ENCODE measurements at regions not wholly inside any gene's neighbourhood (a gene's known extent, or its start where the extent isn't known, plus 50 kb on each side); places are given as distances from the start of the nearest gene placed in this dataset.
"Not testable (repeated sequence)": the region's sequence is repeated elsewhere in the genome, so short reads cannot be mapped to it uniquely, and the experiment has no call there.

DNA sequence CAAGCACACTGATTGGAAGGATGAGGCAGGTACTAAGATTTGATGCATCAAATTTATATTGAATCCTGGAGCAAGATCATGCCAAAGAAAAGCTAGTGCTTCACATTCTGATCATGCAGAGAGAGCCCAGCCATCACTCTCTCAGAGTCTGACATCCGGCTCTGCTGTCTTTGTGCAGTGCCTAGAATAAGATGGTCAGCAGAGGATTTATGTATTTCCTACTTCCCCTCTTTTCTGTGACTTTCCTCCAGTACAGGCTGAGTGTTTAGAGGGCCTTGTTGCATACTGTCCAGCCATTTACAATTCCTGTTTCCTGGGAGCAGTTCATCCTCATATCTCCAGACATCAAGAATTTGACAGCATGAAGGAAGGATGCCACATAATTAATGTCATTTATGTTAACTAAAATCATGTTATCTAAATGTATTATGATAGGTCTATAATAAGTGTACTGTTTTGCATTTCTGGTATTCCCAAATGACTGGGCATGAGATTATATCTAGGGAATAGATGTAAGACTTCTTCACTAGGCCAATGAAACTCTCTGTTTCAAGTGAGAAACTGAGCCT, 167.6 kb downstream of the EPM2A start:
- intact Hi-C loops (cut with DNase I, micrococcal nuclease): no loop called here
- no peaks in the 10 kb centered on the region for H3K4me1 Mint-ChIP-seq (ENCODE audit: low read depth)
- H3K27ac Mint-ChIP-seq: no peak overlapping the region
- H3K36me3 Mint-ChIP-seq (ENCODE audit: low read depth): no peaks in the 10 kb centered on the region
- no peaks in the 10 kb centered on the region for H3K9me3 Mint-ChIP-seq
- no peak overlapping the region for H3K4me3 ChIP-seq (ENCODE audit: low read length)
- H3K4me1 ChIP-seq (ENCODE audit: insufficient read depth, low read length): no peaks in the 10 kb centered on the region
- ATAC-seq (ENCODE audit: poor library complexity) (no peak), DNase-seq (no peak)
- H3K27me3 Mint-ChIP-seq: no peaks in the 10 kb centered on the region
- no peaks in the 10 kb centered on the region for H3K27me3 ChIP-seq (ENCODE audit: control insufficient read depth in 1 of 2, insufficient read depth in 2 of 2, low read length in 2 of 2)
- H3K4me3 Mint-ChIP-seq: no peak overlapping the region
- H3K36me3 ChIP-seq (ENCODE audit: insufficient read depth, low read length): no peaks in the 10 kb centered on the region
- TF ChIP-seq, protein P1, sequence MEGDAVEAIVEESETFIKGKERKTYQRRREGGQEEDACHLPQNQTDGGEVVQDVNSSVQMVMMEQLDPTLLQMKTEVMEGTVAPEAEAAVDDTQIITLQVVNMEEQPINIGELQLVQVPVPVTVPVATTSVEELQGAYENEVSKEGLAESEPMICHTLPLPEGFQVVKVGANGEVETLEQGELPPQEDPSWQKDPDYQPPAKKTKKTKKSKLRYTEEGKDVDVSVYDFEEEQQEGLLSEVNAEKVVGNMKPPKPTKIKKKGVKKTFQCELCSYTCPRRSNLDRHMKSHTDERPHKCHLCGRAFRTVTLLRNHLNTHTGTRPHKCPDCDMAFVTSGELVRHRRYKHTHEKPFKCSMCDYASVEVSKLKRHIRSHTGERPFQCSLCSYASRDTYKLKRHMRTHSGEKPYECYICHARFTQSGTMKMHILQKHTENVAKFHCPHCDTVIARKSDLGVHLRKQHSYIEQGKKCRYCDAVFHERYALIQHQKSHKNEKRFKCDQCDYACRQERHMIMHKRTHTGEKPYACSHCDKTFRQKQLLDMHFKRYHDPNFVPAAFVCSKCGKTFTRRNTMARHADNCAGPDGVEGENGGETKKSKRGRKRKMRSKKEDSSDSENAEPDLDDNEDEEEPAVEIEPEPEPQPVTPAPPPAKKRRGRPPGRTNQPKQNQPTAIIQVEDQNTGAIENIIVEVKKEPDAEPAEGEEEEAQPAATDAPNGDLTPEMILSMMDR (IDR thresholded peaks at IDR 0.05): no peak
- ChIA-PET POLR2A (no interaction called here), CTCF (no interaction called here)
- no peak overlapping the region for H3K27ac ChIP-seq (ENCODE audit: low read depth in 1 of 2, low read length in 2 of 2)
- H3K9me3 ChIP-seq (ENCODE audit: control insufficient read depth in 1 of 2, insufficient read depth in 1 of 2, low read length in 2 of 2): no peaks in the 10 kb centered on the region

DNA sequence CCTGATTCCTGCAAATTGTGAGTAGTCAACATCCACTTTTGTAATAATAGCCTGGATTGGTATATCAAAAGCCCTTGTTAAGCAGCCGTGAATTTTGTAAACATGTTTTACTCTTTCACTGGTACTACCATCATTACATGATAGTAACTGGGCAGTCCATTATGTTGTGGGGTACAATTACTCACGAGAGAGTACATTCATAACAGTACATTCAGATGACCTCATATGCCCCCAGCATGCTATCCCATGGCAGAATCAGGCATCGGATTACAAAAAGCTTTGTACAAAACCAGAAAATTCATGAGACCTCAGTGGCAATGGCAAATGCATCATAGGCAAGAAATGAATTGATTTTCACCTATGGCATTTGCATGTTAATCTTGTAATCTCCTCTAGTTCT, 166.2 kb downstream of the EPM2A start:
- no peaks in the 10 kb centered on the region for H3K27me3 ChIP-seq (ENCODE audit: control insufficient read depth in 1 of 2, insufficient read depth in 2 of 2, low read length in 2 of 2)
- no peak overlapping the region for H3K27ac Mint-ChIP-seq
- no peak overlapping the region for H3K27ac ChIP-seq (ENCODE audit: low read depth in 1 of 2, low read length in 2 of 2)
- peaks cover 1% of the 10 kb centered on the region for H3K9me3 Mint-ChIP-seq
- ATAC-seq (ENCODE audit: poor library complexity) (no peak), DNase-seq (no peak)
- H3K36me3 ChIP-seq (ENCODE audit: insufficient read depth, low read length): no peaks in the 10 kb centered on the region
- no peak overlapping the region for H3K4me3 Mint-ChIP-seq
- POLR2A ChIA-PET: no interaction called here
- intact Hi-C loops (cut with DNase I, micrococcal nuclease): no loop called here
- H3K4me1 ChIP-seq (ENCODE audit: insufficient read depth, low read length): no peaks in the 10 kb centered on the region
- H3K9me3 ChIP-seq (ENCODE audit: control insufficient read depth in 1 of 2, insufficient read depth in 1 of 2, low read length in 2 of 2): no peaks in the 10 kb centered on the region
- no peaks in the 10 kb centered on the region for H3K4me1 Mint-ChIP-seq (ENCODE audit: low read depth)
- CTCF ChIA-PET: no interaction called here
- H3K27me3 Mint-ChIP-seq: no peaks in the 10 kb centered on the region
- H3K36me3 Mint-ChIP-seq (ENCODE audit: low read depth): no peaks in the 10 kb centered on the region
- H3K4me3 ChIP-seq (ENCODE audit: low read length): no peak overlapping the region
- TF ChIP-seq, protein P1 (IDR thresholded peaks at IDR 0.05): no peak

DNA sequence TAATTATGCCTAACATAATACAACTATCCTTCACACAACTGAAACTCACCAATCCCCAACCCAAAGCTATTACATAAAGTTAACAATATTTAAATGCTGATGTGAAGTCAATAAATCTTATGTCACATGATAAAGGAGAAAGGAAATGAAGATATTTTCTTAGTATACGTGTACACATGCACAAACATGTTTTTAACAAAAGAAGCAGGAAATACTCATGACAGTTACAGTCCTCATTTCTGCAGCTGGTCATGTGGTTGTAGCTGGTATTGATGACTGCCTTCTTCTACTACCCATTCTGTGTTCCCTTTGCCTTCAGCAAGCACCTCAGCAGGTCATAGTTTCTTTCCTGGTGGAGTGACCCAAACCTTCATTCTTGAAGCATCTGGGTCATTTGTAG, 165.0 kb downstream of the EPM2A start:
- H3K4me1 Mint-ChIP-seq (ENCODE audit: low read depth); H3K4me1 ChIP-seq (ENCODE audit: insufficient read depth, low read length); H3K36me3 ChIP-seq (ENCODE audit: insufficient read depth, low read length); POLR2A ChIA-PET; H3K27me3 ChIP-seq (ENCODE audit: control insufficient read depth in 1 of 2, insufficient read depth in 2 of 2, low read length in 2 of 2); H3K36me3 Mint-ChIP-seq (ENCODE audit: low read depth); ATAC-seq (ENCODE audit: poor library complexity); H3K9me3 ChIP-seq (ENCODE audit: control insufficient read depth in 1 of 2, insufficient read depth in 1 of 2, low read length in 2 of 2); DNase-seq; H3K9me3 Mint-ChIP-seq; CTCF ChIA-PET; H3K4me3 ChIP-seq (ENCODE audit: low read length); H3K27ac ChIP-seq (ENCODE audit: low read depth in 1 of 2, low read length in 2 of 2); H3K27ac Mint-ChIP-seq; H3K4me3 Mint-ChIP-seq; intact Hi-C loops (cut with DNase I, micrococcal nuclease); H3K27me3 Mint-ChIP-seq: not testable (repeated sequence)

DNA sequence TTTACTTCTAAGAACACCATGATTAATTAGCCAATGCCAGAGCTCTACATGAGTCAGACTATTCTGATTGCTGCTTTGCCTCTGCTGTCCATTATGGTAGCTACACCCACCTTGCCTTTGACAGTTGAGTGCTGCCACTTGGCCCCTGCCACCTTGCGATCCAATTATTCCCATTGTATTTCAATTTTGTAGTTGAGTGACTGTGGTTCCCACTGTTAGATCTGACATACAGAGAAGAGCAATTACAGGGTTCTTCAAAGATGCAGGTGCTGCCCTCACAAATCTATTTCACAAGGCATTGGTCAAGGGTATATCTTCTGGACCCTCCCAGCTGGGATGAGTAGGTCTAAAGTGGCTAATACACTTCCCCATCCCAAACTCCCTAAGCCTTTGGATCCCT, 161.1 kb downstream of the EPM2A start:
- H3K36me3 ChIP-seq (ENCODE audit: insufficient read depth, low read length); H3K9me3 ChIP-seq (ENCODE audit: control insufficient read depth in 1 of 2, insufficient read depth in 1 of 2, low read length in 2 of 2); H3K27ac Mint-ChIP-seq; CTCF ChIA-PET; H3K27me3 Mint-ChIP-seq; H3K4me3 Mint-ChIP-seq; H3K27ac ChIP-seq (ENCODE audit: low read depth in 1 of 2, low read length in 2 of 2); H3K27me3 ChIP-seq (ENCODE audit: control insufficient read depth in 1 of 2, insufficient read depth in 2 of 2, low read length in 2 of 2); H3K4me1 ChIP-seq (ENCODE audit: insufficient read depth, low read length); DNase-seq; H3K4me1 Mint-ChIP-seq (ENCODE audit: low read depth); intact Hi-C loops (cut with DNase I, micrococcal nuclease); H3K4me3 ChIP-seq (ENCODE audit: low read length); POLR2A ChIA-PET; H3K36me3 Mint-ChIP-seq (ENCODE audit: low read depth); ATAC-seq (ENCODE audit: poor library complexity): not testable (repeated sequence)
- peaks cover 20% of the 10 kb centered on the region for H3K9me3 Mint-ChIP-seq

Data from CD4-positive, alpha-beta T cell (primary cell).